Prostate gland (tissue), 2 donors: ENCODE measurements at regions not wholly inside any gene's neighbourhood (a gene's known extent, or its start where the extent isn't known, plus 50 kb on each side); places are given as distances from the start of the nearest gene placed in this dataset.

Experiments
- DNase-seq: peaks from one replicate; pipeline ENCODE4 v3.0.0-alpha.2; 2019; ENCODE audit warnings: low spot score
- H3K27ac ChIP-seq, 2 donors: fragments of 200-600 bp; sonication (generic); 2 replicates each; pipeline ENCODE4 v1.5.1; 2017 to 2019
- H3K27me3 ChIP-seq: fragments of 200-600 bp; sonication (generic); replicated peaks from 2 replicates; pipeline ENCODE4 v1.5.1; 2019; ENCODE audit not compliant: insufficient read depth
- H3K36me3 ChIP-seq, 2 donors: fragments of 200-600 bp; sonication (generic); 1 replicate in 1 of 2; 2 replicates in 1 of 2; pipeline versions ENCODE4 v1.5.1 to v1.8.1; 2017 to 2019
- H3K4me1 ChIP-seq: fragments of 200-600 bp; sonication (generic); replicated peaks from 2 replicates; pipeline ENCODE4 v1.5.1; 2019
- H3K4me3 ChIP-seq, 2 donors: fragments of 200-600 bp; sonication (generic); 2 replicates each; pipeline ENCODE4 v1.5.1; 2017 to 2019
- H3K9me3 ChIP-seq: fragments of 200-600 bp; sonication (generic); 2 replicates; pipeline ENCODE4 v1.5.1; 2017
- POLR2A ChIP-seq: fragments of 450-650 bp; IDR thresholded peaks from one replicate; pipeline ENCODE4 v1.6.1; 2016; ENCODE audit warnings: antibody characterized with exemption, mild to moderate bottlenecking
- POLR2AphosphoS5 ChIP-seq: sonication (generic); formaldehyde crosslinking; IDR thresholded peaks from one replicate; pipeline ENCODE4 v1.6.1; 2017; ENCODE audit warnings: antibody characterized with exemption
- WGBS: methylation state at CpG from one replicate; pipeline ENCODE4 v1.1.5; 2018; 5-methylcytosine and 5-hydroxymethylcytosine counted together
- intact Hi-C: fragments of 100-400 bp; cut with DNase I; formaldehyde crosslinking; loops from one replicate; pipeline ENCODE4 v1.14.2; 2022
- TF ChIP-seq, protein P1 (sequence below), 4 experiments: fragments of 200-600 bp in 2 of 4; fragments of 450-650 bp in 2 of 4; sonication (generic) in 2 of 4; IDR thresholded peaks; 1 replicate in 3 of 4; 2 replicates in 1 of 4; pipeline ENCODE4 v1.5.1; 2016 to 2019; ENCODE audit warnings: antibody characterized with exemption in 4 of 4, mild to moderate bottlenecking in 2 of 4, moderate library complexity in 2 of 4

DNA sequence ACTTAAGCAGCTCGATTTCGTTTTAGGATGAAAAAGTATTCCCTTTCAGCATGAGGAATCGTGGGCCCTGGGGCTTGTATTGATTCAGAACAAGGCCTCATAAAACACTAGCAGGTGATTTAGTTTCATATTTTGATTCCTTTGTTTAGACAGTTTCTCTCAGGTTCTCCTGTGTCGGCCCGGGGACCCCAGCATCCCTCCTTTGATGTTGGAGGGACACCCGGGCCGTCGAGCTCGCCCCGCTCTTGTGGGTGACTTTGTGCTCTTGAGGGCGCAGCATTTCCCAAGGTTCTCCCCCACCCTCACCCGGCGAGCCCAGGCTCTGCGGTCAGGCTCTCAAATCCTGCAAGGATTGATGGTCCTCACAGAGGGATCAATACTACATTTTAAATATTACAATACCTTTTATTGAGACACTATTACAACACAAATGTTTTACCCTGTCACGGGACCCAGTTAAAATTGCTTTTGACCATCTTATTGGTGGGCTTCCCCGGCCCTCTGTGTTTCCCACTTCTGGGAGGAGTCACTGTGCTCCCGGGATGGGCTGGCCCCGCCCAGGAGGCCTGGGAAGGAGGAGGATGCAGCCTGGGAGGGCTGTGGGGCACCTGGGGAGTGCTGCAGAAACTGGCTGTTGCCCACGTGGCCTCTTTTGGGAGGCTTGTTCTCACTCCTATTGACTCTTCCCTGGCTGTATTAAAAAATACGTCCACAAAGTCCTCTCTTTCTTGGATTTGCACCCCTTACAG lies 222.6 kb downstream of the INSIG2 start:
- intact Hi-C loops = no loop called here
- no peak for DNase-seq
- TF ChIP-seq, protein P1, sequence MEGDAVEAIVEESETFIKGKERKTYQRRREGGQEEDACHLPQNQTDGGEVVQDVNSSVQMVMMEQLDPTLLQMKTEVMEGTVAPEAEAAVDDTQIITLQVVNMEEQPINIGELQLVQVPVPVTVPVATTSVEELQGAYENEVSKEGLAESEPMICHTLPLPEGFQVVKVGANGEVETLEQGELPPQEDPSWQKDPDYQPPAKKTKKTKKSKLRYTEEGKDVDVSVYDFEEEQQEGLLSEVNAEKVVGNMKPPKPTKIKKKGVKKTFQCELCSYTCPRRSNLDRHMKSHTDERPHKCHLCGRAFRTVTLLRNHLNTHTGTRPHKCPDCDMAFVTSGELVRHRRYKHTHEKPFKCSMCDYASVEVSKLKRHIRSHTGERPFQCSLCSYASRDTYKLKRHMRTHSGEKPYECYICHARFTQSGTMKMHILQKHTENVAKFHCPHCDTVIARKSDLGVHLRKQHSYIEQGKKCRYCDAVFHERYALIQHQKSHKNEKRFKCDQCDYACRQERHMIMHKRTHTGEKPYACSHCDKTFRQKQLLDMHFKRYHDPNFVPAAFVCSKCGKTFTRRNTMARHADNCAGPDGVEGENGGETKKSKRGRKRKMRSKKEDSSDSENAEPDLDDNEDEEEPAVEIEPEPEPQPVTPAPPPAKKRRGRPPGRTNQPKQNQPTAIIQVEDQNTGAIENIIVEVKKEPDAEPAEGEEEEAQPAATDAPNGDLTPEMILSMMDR (IDR thresholded peaks at IDR 0.05) = no peak
- TF ChIP-seq POLR2A = no peak
- no peak for TF ChIP-seq POLR2AphosphoS5
- Histone ChIP-seq H3K36me3 (no peaks in the 10 kb centered on the region), H3K4me3 (peak overlapping the region; percentile 24 to 33), H3K27me3 (peaks cover 1% of the 10 kb centered on the region), H3K27ac (no peak overlapping the region), H3K4me1 (no peaks in the 10 kb centered on the region), H3K9me3 (no peaks in the 10 kb centered on the region)
- WGBS = 23% methylated on average over 20 of the region's 20 CpGs

DNA sequence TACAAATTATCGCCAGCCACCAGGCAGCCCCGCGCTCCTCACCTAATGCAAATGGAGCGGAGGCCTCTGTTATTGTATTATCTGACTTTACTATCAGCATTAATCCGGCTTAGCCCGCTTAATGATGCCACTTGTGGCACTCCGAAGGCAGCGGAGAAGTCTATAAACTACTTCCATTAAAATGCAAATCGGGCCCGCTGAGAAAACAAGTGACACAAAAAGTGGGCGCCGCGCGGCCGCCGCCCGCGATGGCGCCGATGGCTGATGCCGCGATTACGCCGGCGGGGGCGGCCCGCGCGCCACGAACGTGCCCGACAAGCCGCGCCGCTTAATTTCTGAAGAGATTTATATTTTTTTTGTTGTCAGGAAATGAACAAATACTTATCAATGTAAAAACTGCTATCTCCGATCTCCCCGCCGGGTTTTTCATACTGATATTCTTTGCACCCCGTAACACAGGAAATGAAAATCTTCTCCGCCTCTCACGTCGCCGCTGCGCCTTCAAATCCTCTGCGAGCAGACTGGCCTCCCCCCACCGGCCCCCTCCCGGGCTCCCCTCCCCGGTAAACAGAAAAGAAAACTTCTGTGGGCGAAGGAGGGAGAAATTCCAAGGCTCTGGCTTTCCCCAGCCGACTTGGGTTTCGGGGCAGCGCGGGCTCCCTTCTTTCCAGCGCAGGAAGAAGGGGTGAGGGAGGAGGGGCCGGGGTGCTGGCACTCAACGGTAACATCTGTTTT lies 221.8 kb downstream of the INSIG2 start:
- no peaks in the 10 kb centered on the region for H3K4me1 ChIP-seq
- H3K27ac ChIP-seq = no peak overlapping the region
- intact Hi-C loops = no loop called here
- peaks cover 1% of the 10 kb centered on the region for H3K27me3 ChIP-seq
- TF ChIP-seq POLR2A (no peak), POLR2AphosphoS5 (no peak)
- TF ChIP-seq, protein P1 (IDR thresholded peaks at IDR 0.05) = no peak
- 3% methylated on average over 56 of the region's 56 CpGs for WGBS
- H3K4me3 ChIP-seq = peak overlapping the region; percentile 24 to 33
- no peak for DNase-seq
- H3K36me3 ChIP-seq = no peaks in the 10 kb centered on the region
- H3K9me3 ChIP-seq = no peaks in the 10 kb centered on the region

- DNase-seq = no peak
- Histone ChIP-seq H3K36me3 (no peaks in the 10 kb centered on the region), H3K27ac (no peak overlapping the region), H3K9me3 (no peaks in the 10 kb centered on the region), H3K4me1 (no peaks in the 10 kb centered on the region), H3K27me3 (peaks cover 1% of the 10 kb centered on the region), H3K4me3 (peak overlapping the region in 1 of 2 donors; percentile 33)
- 56% methylated on average over 16 of the region's 16 CpGs for WGBS
- intact Hi-C loops = no loop called here
- TF ChIP-seq POLR2AphosphoS5 = no peak
- TF ChIP-seq, protein P1 (IDR thresholded peaks at IDR 0.05) = no peak
- TF ChIP-seq POLR2A = no peak
Measured at GRCh38 chr2:118309257-118309945, 221.1 kb downstream of the INSIG2 start.

- Histone ChIP-seq H3K4me1 (no peaks in the 10 kb centered on the region), H3K27ac (no peak overlapping the region), H3K36me3 (no peaks in the 10 kb centered on the region), H3K4me3 (no peak overlapping the region), H3K9me3 (no peaks in the 10 kb centered on the region), H3K27me3 (peaks cover 1% of the 10 kb centered on the region)
- no peak for DNase-seq
- intact Hi-C loops = no loop called here
- TF ChIP-seq POLR2A (no peak), POLR2AphosphoS5 (no peak)
- TF ChIP-seq, protein P1 (IDR thresholded peaks at IDR 0.05) = no peak
- WGBS = 85% methylated on average over 2 of the region's 2 CpGs
Measured at GRCh38 chr2:118307864-118308263, 219.6 kb downstream of the INSIG2 start.
